ENCODE measurements at regions not wholly inside any gene's neighbourhood (a gene's known extent, or its start where the extent isn't known, plus 50 kb on each side); places are given as distances from the start of the nearest gene placed in this dataset.
"Not testable (repeated sequence)": the region's sequence is repeated elsewhere in the genome, so short reads cannot be mapped to it uniquely, and the experiment has no call there.

DNA sequence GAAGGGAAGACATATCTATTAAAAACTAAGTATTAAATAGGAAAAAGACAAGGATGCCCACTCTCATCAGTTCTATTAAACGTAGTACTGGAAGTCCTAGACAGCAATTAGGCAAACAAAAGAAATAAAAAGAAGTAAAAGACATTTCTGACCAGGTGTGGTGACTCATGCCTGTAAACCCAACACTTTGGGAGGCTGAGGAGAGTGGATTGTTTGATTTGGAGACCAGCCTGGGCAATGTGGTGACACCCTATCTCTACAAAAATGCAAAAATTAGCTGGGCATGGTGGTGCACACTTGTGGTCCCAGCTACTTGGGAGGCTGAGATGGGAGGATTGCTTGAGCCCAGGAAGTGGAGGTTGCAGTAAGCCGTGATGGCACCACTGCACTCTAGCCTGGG lies 1071.8 kb downstream of the FAT4 start:
- DNase-seq = no peak

GRCh38 chr4:126395664-126396063 lies 1080.9 kb downstream of the FAT4 start:
- no peak for DNase-seq

DNA sequence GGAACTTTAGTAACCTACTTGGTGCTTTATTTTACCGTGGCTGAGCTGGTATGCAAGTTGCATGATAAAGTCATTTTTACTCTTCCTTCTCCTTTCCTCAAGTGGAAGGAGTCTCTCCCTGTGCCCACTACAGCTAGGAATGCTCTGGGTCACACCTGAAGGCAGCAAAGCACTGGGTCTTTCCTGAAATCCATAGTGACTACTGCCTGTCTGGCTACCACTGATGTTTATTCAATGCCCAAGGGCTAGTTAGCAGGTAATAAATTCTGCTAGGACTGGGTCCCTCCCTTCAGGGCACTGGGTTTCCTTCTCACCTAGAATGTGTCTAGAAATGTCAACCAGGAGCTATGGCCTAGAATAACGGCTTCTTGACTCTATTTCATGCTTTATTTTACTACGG lies 1081.4 kb downstream of the FAT4 start:
- no peak for DNase-seq

DNA sequence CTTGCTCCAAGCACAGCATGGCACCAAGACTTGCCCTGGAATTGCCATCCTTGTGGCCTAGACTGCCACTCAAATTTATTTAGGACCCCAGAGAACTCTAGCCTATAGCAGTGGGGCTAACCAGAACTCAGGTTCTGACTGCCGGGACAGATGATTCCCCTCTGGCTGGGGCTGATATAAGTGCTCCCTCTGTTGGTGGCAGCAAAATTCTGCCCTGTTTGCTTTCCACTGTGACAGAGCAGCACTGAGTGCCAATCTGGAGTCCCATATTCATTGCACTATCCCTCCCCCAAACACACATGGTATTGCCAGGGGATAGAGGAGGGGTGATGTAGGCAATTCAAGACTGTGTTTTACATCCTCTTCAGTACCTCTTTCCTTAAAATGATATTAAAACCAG lies 1081.9 kb downstream of the FAT4 start:
- no peak for DNase-seq

- no peak for DNase-seq
Observed at GRCh38 chr4:126404549-126404948, 1089.8 kb downstream of the FAT4 start.

- no peak for DNase-seq
Observed at GRCh38 chr4:126405369-126405982, 1090.7 kb downstream of the FAT4 start.

DNA sequence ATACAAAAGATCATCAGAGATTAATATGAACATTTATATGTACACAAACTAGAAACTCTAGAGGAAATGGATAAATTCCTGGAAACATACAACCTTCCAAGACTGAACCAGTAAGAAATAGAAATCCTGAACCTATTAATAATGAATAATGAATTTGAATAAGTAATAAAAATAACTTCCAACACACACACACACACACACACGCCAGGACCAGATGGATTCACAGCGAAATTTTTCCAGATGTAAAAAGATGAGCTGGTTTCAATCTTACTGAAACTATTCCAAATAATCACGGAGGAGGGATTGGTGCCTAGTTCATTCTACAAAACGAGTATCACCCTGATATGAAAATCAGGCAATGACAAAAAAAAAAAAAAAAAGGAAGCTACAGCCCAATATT lies 1095.0 kb downstream of the FAT4 start:
- no peak for DNase-seq

DNA sequence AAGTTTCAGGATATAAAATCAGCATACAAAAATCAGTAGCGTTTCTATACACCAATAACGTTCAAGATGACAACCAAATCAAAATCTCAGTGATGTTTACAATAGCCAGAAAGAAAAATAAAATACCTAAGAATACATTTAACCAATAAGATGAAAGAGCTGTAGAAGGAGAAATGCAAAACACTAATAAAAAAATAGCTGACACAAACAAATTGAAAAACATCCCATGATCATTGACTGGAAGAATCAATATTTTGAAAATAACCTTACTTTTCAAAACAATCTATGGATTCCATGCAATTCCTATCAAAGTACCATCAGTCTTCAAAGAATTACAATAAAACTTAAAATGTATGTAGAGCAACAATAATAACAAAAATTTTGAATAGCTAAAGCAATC lies 1096.3 kb downstream of the FAT4 start:
- no peak for DNase-seq

DNA sequence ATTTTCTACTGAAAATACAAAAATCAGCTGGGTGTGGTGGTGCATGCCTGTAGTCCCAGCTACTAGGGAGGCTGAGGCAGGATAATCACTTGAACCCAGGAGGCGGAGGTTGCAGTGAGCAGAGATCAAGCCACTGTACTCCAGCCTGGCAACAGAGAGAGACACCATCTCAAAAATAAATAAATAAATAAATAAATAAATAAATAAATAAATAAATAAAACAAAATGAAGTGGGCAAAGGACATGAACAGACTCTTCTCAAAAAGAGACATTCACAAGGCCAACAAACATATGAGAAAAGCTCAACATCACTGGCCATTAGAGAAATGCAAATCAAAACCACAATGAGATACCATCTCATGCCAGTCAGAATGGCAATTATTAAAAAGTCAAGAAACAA lies 1097.6 kb downstream of the FAT4 start:
- DNase-seq = not testable (repeated sequence)

DNA sequence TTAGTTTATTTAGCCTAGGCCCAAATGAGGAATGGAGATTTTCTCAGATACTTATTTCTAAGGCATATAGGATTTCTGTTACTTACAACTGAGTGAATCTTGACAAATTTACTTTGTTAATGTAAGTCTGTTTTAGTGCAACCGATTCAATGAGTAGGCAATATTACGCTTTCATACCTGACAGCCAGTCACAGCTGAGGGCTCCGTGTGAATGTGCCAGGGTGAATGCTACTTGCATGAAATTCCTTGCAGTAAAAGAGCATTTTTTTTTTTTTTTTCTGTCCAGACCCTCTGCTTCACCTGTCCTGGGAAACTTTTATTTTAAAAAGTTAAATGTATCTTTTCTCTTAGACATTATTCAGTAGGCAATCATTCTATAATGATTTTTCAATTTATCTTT lies 1100.0 kb downstream of the FAT4 start:
- DNase-seq = no peak

DNA sequence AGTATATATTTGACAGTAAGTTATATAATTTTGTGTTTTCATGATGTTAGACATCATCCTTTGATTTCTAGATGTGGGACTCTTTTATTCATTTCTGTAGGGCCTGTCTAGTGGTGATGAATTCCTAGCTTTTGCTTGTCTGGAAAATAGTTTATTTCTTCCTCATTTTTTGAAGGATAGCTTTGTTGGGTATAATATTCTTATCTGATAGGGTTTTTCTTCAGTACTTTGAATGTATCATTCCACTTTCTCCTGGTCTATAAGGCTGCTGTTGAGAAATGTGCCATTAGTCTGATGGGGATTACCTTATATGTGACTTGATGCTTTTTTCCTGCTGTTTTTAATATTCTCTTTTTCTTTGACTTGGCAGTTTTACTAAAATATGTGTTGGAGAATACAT lies 1104.5 kb downstream of the FAT4 start:
- DNase-seq = no peak

DNA sequence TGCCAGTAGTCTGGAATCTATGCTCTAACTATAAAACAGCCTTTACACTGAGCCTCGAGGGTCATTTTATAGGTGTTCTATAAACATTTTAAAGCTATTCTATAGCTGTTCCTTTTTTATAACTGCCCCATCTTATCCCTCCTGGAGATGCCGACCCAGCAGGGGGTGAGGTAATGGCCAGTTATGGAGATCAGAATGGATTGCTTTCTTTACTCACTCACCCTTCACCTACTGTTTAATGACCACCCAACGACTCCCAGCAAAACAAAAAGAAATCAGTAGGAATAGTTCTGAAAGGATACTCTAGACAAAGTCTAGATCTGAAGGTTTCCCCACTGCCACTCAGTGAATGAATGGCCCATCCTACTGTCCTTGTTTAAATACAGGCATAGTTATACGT lies 1113.1 kb downstream of the FAT4 start:
- DNase-seq = no peak

GRCh38 chr4:126431049-126431448 lies 1116.3 kb downstream of the FAT4 start:
- no peak for DNase-seq

GRCh38 chr4:126435491-126435890 lies 1120.7 kb downstream of the FAT4 start:
- DNase-seq = no peak

DNA sequence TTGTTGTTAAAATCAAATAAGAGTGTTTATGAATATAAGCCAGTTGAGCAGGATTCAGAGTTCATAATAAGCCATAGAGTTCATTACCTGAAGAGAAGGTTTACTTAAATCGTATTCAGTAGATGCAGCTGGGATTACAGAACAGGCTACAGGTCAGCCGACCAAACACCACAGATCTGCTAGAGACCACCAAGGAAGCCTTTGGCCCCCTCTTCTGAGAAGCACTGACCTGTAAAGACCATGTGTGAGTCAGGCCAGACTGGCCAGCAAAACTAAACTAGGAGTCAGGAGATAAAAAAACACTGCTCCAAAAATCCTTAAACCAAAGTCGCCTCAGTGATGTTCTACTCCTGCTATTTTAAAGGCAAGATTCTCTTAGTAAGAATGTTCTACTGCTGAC lies 1125.5 kb downstream of the FAT4 start:
- no peak for DNase-seq

DNA sequence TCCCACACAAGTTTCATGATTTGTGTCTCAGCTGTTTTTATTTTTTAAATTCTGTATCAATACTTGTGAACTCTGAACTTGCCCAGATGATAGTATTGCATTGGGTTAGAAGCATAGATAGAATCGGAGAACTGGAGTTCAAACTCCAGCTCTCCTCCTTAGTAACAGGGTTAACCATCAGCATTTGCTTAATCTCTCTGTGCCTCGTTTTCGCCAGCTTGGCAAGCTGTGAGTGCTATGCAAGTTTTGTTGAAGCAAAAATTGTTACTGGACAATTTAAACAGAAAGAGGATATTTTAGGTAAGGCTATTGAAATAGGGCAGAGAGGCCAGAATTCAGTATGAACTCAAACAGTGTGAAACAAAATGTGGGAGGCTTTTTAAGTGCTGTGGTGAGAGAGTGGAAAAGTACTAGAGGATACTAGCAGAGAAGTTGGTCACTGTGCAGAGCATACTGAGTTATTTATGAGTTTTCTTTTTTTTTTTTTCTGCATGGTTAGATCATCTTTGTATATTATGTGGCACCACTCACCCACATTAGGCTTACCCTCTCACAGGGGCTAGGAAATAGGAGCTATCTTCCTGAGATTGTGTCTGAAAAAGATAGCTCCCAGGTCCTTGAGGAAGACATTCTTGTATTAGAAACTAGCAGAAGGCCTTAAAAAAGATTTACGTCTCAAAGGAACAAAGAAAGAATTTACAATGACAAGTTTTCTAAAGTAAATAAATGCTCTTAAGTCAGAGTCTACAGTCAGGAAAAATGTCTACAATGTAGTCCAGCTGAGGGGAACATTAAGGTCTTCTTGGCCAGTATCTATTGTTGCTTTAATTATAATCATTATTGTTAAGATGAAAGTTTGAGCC lies 1126.6 kb downstream of the FAT4 start:
- DNase-seq = no peak

GRCh38 chr4:126445596-126445995 lies 1130.8 kb downstream of the FAT4 start:
- no peak for DNase-seq

GRCh38 chr4:126446917-126447316 lies 1132.2 kb downstream of the FAT4 start:
- DNase-seq = no peak

- no peak for DNase-seq
Observed at GRCh38 chr4:126448086-126448845, 1133.5 kb downstream of the FAT4 start.

GRCh38 chr4:126451237-126451873 lies 1136.6 kb downstream of the FAT4 start:
- DNase-seq = no peak

GRCh38 chr4:126455865-126456264 lies 1141.1 kb downstream of the FAT4 start:
- DNase-seq = no peak

- DNase-seq = no peak
Observed at GRCh38 chr4:126458993-126459392, 1144.2 kb downstream of the FAT4 start.

GRCh38 chr4:126465341-126465740 lies 1150.6 kb downstream of the FAT4 start:
- DNase-seq = no peak

Data from NCI-H146 (cell line).